Middle frontal gyrus (tissue), 1 donor: ENCODE measurements at regions not wholly inside any gene's neighbourhood (a gene's known extent, or its start where the extent isn't known, plus 50 kb on each side); places are given as distances from the start of the nearest gene placed in this dataset.
"Not testable (repeated sequence)": the region's sequence is repeated elsewhere in the genome, so short reads cannot be mapped to it uniquely, and the experiment has no call there.

Experiments used
- DNase-seq: peaks from one replicate; pipeline ENCODE4 v3.0.0-alpha.2; 2015; ENCODE audit warnings: low spot score; ENCODE audit errors: extremely low spot score

DNA sequence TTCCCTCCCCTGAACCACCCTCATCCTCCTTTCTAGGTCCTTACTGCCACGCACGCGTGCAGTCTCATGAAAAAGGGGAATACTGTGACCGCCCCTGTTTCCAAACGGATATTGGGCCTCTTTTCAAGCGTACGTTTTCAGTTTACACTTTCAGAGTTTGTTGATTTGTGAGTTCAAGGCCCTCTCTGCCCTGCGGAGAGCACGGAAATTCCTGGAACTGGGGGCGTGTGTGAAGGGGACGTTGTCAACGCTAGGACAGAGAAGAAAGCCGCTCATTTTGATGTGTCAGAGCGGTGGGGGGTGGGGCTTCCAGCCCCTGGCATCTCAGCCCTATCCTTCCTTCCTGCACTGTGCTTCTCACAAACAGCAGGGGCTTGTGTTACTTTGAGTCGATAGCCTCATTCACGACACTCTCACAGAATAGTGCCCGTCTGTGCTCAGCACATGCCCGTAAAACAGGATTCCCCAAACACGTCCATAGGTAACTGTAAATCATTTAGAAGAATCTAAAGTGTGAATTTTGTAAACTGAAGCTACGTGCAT lies 137.6 kb upstream of the PEG3 start:
- DNase-seq = no peak

DNA sequence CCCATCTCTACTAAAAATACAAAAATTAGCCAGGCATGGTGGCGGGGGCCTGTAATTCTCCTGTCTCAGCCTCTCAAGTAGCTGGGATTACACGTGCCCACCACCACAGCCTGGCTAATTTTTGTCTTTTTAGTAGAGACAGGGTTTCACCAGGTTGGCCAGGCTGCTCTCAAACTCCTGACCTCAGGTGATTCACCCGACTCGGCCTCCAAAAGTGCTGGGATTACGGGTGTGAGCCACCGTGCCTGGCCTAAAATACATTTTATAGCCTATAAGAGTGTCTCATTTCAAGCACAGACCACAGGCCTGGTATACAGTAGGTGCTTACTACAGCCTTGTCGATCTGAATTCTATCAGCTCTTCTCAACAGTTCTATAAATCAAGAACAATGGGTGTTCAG lies 139.5 kb upstream of the USP29 start:
- not testable (repeated sequence) for DNase-seq

DNA sequence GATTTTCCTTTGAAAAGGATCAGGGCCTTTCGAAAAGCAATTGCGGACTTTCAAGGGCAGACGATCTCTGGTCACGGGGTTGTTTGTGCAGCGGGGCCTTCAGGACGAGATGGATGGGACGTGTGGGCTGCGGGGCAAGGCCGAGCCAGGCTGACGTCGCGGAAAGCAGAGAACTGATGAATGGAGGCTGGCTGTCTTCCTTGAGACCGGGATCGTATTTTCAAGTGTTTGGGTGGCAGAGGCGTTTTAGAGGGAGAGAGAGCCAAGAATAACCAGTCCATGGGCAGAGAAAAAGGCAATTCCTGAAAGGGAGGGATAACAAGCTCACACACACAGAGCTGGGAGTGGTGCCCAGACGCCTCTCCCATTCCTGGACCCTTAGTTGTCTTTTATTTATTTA lies 138.9 kb upstream of the USP29 start:
- DNase-seq = no peak

DNA sequence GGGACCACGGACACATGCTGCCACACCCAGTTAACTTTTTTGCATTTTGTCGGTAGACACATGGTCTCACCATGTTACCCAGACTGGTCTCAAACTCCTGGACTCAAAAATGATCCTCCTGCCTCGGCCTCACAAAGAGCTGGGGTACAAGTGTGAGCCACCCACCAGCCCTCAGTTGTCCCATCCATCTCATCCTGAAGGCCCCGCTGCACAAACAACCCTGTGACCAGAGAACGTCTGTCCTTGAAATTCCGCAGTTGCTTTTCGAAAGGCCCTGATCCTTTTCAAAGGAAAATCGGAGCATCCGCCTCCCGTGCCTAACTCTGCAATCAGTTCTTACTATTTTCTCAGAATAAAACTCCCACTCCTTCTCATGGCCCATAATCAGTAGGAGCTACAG lies 138.3 kb upstream of the USP29 start:
- not testable (repeated sequence) for DNase-seq

DNA sequence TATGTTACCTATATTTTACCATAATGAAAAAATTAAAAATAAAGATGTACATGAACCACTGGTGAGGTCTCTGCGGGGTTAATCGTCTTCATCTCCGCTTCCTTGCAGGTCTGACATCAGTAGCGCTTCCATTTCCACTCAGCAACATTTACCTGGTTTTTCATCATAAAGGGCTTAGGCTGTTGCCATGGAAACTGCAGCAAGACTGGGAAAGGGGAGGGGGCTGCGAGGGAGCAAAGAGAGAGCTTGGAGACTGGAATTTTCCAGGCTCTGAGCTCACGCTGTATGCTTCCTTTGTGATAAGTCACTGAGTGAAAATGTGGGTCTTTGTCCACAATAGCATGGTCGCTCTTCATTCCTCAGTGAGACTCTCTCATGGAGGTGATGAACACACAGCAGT lies 136.6 kb upstream of the USP29 start:
- DNase-seq = no peak

DNA sequence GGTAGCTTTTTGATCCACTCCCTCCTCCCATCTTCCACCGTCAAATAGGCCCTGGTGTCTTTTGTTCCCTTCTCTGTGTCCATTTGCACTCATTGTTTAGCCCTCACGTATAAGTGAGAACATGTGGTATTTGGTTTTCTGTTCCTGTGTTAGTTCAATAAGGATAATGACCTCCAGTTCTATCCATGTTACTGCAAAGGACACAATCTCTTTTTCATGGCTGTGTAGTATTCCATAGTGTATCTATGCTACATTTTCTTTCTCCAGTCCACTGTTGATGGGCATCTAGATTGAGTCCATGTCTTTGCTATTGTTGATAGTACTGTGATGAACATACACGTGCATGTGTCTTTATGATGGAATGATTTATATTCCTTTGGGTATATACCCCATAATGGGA lies 136.0 kb upstream of the USP29 start:
- DNase-seq = no peak

DNA sequence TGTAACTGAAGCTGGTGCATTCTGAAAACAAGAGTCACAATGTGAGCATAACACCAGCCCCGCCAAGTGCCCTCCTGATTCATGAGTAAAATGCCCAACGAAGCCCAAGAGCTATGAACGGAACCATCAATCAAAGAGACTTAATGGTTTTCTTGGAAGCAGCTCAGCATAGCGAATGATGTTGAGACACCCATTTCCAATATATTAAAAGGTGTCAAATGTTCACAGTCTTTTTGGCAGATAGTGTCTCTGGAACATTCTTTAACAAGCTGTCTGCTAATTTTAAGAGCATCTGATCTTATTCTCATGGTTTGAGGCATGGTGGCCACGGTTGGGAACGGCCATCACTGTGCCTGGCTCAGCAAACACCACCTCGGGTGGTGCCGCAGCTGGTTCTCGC lies 133.4 kb upstream of the USP29 start:
- DNase-seq = no peak

DNA sequence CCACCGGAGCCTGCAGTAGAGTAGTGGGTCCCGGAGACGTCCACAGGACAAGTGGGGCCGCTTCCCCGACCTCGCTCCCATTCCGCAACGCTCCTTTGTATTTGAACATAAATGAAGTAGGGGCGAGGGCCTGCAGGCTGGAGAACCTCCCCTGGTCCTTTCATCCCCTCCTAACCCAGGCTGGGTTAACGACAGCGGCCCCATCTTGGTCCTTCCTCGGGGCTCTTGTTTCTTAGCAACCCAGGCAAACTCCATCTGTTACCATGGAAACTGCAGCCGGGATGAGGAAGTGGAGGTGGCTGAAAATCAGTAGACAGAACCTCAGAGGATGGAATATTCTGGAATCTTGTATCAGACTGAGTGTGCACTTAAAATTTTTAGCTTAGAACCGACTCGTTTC lies 132.6 kb upstream of the USP29 start:
- DNase-seq = peak; percentile 40

DNA sequence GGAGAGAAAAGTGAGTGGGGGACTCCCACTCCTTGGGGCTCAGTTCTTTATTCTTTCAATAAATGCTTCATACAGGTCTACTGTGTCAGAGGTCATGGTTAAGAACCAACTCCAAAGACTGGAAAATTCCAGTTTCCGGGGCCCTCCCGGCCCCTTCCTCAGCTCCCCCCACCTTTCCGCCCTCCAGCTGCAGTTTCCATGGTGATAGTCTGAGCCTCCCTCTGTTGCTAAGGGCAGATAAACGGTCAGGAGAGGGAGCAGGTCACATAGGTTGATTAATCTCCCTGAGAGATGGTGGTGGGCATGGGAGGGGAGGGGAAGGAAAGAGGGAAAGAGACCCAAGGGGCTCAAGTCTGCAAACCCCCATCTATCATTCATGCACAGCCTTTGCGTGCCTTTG lies 131.5 kb upstream of the USP29 start:
- DNase-seq = no peak

DNA sequence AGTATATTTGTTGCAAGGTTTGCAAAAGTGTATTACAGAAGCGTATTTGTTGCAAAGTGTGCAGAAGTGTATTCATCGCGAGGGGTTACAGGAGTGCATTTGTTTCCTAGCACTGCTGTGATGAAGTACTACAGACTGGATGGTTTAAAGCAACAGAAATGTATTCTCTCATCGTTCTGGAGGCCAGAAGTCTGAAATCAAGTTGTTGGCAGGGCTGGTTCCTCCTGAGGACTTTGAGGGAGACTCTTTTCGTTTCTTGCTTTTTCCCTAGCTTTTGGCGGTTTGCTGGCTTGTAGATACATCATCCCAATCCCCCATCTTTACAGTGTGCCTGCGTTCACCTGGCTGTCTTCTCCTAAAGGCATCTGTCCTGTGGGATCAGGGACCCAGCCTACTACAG lies 127.9 kb upstream of the USP29 start:
- DNase-seq = no peak

DNA sequence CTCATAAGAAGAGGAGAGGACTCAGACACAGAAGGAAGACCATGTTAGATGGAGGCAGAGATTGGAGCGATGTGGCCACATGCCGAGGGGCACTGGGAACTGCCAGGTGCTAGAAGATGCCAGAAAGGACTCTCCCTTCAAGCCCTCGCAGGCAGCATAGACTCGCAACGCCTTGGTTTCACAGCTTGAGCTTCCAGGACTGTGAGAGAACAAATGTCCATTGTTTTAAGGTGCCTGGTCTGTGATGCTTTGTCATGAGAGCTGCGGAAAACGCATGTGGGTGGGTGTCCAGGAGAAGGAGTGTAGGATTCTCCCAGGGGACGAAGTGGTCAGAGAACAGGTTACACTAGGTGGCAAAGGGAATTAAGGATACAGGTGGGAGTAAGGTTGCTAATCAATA lies 125.9 kb upstream of the USP29 start:
- no peak for DNase-seq

DNA sequence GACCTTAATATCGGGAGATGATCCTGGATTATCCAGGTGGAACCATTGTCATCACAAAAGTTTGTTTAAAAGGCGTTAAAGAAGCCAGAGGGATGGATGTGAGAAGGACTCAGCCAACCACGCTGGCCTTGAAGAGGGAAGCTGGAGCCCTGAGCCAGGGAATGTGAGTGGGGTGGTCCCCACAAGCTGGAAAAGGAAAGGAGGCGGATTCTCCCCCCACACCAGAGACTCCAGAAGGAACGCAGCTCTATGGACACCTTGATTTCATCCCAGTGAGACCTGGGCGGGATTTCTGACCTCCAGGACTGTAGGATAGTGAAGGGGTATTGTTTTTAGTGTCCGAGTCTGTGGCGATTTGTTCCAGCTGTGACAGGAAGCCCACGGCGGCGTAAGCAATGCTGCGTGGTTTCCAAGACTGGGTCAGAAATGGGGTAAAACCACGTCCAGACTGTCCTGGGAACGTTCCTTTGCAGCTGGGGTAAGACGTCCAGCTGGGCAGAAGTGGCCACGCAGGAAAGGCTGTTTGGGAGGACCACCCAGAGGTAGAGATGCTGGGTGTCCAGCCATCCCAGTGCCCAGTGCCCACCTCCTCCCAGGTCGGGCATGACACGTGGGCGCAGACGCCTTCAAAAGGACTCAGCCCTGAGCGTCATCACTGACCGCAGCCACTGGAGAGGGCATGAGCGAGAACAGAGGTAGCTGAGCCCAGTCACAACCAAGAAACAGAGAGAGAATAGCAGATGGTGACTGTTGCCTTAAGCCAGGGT lies 125.4 kb upstream of the USP29 start:
- DNase-seq = no peak

DNA sequence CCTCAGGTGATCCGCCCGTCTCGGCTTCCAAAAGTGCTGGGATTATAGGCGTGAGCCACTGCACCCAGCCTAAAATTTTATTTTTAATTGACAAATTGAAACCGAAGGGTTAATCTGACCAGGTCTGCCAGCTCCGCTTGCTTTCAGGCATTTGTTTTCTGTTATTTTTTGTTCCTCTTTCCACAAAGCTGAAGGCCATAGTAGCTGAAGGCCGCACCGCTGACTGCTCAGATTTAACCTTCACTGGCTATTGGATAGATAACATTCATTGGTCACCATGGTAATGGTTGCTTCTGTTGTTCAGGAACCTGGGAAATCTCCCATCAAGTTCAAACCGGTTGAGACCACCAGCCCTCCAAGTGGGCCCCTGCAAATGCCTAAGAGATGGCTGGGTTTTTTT lies 124.5 kb upstream of the USP29 start:
- no peak for DNase-seq

DNA sequence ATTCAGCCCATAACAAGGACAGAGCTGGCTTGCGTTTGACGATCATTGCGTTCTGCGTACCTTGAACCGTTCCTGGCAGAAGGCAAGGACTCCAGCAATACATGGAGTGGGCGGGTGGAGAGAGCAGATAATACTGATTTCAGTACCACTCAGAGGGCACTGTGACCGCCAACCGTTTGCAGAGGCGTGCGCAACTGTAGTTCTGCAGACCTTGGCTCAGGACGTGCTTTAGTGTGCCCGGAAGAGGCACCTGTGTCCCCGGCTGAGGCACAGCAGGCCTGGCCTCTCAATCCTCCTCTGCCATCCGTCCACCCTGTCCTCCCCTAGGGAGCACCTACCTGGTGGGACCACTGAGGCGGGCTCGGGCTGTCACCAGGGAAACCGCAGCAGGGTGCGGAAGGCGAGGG lies 117.6 kb upstream of the USP29 start:
- no peak for DNase-seq

DNA sequence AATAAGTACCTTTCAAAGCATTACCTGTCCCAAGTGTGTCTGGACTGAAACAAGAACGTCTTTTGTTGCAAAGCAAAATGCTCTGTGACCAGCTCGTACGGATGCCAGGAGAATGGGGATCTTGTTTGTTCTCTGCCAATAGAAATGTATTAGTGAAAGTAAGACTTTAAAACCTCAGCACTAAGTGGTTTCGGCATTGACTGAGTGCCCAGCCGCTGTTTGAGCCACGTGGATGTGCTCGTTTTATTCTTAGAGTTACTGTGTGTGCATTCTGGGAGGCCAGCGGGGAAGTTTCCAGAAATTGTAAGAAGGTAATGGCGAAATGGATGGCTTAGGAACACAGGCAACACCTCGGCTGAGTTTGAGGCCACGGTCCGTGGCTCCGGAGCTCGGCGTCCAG lies 117.1 kb upstream of the USP29 start:
- DNase-seq = no peak

DNA sequence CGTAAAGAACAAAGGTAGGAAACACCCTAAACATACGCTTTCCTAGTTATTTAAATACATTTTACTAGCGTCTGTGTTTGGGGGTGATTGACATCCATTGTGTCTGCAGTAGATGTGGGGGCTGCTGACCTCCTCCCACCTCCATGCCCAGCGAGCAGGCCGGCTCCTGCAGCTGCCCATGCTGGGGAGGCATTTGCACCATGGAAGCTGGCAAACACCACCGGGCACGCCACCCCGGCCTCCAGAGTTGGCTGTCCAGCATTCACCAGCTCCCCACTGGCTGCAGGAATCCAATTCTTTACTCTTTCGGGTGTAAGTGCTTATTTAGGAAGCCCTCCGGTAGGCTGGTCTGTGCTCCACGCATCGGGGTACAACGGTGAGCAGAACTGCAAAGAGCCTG lies 115.4 kb upstream of the USP29 start:
- no peak for DNase-seq

DNA sequence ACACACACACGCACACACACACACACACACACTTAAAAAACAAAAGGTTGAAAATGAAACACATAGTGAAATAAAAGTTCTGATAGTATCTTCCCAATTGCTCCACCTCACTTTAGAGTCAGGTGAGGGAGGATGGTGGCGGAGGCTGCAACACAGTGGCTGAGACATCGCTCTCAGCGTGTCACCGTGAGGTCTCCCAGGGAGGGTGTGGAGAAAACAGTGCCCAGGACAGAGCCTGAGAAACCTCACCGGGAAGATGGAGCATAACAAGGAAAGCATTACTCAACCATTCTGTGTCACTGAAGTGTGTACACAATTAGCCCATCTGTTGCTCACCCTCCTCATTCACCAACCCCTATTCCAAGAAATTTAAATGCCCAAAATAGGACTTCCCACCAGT lies 111.4 kb upstream of the USP29 start:
- DNase-seq = peak; percentile 42

DNA sequence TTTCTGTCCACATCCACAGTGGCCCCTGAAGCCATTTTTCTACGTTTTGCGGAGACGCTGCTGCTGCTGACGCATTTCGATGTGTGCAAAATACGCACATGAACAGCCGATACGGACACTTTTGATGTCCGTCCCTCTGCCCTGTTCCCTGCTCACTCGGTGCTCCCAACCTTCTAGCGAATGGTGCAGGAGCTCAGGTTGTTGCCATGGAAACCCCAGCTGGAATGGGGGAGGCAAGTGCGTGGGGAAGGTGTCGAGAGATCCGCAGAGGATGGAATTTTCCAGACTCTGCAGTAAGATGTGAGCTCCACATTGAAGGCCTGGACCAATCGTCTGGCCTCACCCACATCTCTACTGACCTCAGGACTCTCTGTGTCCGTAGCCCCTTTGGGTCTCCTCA lies 109.2 kb upstream of the USP29 start:
- DNase-seq = no peak

DNA sequence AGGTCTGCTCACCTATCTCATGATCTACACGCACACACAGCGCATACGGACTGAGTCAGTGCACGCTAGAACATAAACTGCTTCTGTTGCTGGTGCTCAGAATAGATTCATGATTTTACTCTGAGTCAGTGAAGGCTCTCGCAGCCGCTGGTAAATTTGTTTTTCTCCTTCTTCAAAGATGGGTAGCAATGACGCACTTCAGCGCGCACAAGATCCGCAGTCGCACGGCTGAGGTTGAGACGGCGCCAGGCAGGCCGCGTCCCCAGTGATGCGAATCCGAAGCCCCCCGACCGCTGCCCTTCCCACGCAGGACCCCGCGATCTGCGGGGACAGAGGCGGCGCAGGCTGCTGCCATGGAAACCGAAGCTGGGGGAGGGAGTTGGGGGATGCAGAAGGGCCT lies 103.7 kb upstream of the USP29 start:
- peak; percentile 13 for DNase-seq

DNA sequence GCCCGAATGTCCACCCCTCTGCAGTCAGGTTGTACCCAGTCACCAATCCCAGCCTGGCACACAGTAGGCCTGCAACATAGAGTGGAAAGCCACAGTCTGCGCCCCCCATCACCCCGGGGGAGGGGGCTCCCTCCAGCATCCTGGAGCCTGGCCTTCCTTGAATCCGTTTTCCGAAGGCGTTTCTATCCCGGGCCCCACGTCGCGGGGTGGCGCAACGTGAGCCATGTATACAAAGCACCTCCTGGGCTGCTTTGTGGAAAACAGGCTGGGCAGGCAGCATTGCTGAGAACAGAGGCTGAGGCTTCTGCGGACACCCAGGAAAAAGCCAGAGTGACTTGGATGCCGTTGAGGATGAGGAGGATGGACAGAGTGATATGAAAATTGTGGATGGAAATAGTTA lies 103.3 kb upstream of the USP29 start:
- no peak for DNase-seq

DNA sequence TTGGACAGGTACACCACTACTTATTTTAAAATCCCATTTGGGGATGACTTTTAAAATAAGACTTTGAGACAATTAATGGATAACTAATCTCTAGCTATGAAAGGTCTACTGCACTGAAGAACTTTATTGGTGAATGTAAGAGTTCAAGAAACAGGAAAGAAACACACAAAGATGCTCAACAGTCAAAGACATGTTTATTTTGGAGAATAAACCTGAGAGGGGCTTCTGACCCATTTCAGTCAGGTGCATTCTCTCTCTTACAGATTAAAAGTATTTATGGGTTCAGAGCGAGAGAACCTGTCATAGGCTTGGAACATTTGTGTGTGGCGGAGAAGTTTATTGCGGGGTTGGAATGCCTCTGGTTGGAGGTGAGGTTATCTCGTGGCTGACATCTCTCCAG lies 94.3 kb upstream of the USP29 start:
- DNase-seq = no peak

DNA sequence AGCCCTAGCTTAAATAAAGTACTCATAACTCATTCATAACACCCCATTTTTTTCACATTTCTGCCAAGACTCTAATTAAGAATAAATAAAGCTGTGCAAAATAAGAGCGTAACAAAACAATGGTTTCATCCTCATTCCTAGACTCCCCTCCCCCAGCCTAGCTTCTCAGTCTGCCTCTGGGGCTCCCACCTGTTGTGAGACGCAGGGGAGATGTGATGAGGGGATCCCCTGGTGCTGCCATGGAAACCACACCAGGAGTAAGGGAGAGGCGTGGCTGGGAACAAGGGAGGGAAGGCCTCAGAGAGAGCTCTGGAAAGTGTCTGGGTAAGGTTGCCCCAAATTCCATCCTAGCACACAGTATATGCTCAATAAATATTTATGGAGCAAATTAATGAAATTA lies 93.3 kb upstream of the USP29 start:
- no peak for DNase-seq

DNA sequence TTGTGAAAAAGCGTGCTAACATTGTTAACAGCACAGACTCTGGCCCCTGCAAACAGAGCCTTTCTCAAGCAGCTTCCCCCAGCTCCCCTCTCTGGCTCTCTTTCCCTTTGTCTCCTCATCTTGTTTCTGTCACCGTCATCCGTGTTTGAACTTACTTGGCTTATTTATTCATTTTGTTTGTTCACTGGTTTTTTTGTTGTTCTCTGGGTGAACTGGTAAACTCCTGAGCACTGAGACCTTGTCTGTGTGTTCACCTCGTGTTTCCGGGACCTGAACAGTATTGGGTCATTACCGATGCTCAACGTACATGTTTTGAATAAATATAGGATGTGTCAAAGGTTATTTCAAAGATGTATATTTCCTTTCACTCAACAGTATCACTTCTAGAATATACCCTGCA lies 92.4 kb upstream of the USP29 start:
- no peak for DNase-seq
